DMS114 treated with DMSO at 0.1 percent for 48 hours (cell line): ENCODE measurements at regions not wholly inside any gene's neighbourhood (a gene's known extent, or its start where the extent isn't known, plus 50 kb on each side); places are given as distances from the start of the nearest gene placed in this dataset.
"Not testable (repeated sequence)": the region's sequence is repeated elsewhere in the genome, so short reads cannot be mapped to it uniquely, and the experiment has no call there.

Source experiments
- DNase-seq: peaks from one replicate; lab custom pipeline; 2025; ENCODE audit not compliant: unreplicated experiment; lab: John Stamatoyannopoulos, UW

DNA sequence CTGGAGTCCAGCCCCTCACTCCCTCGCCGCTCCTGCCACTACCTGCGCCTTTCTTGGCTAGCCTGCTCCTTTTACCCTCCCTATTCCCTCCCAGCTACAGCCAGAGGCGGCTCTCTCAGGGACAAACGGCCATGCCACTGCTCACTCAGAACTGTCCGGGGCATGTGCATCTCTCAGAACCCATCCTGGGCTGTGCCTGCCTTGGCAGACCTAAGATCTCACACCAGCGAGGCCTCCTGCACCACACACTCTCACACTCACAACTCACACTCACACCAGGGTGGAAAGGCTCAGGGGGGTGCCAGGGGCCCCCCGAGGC, 180.3 kb downstream of the TMEM121 start:
- DNase-seq, result not testable (repeated sequence)

DNA sequence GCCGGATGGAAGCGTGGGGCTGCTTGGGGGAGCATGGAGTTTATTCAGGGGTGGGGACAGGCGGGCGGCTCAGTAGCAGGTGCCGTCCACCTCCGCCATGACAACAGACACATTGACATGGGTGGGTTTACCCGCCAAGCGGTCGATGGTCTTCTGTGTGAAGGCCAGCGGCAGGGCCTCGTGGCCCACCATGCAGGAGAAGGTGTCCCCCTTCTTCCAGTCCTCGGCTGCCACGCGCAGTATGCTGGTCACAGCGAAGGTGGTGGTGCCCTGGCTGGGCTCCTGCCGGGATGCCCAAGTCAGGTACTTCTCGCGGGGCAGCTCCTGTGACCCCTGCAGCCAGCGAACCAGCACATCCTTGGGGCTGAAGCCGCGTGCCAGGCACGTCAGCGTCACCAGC, 180.7 kb downstream of the TMEM121 start:
- not testable (repeated sequence) for DNase-seq

DNA sequence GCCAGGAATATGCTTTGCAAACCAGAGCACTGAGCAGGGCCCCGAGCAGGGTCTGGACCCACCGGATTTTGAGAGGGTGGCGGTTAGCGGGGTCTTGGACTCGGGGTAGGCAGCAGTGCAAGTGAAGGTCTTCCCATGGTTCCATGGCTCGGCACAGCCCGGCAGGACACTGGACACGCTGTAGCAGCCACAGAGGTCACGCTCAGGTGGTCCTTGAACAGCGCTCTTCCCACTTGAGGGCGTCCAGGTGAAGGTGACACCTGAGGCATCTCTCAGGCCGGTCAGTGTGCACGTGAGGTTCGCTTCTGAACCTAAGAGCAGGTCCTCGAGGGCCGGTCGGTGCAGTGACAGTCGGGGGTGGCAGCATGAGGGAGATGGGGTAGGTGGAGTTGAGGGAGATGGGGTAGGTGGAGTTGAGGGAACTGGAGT, 181.4 kb downstream of the TMEM121 start:
- not testable (repeated sequence) for DNase-seq

DNA sequence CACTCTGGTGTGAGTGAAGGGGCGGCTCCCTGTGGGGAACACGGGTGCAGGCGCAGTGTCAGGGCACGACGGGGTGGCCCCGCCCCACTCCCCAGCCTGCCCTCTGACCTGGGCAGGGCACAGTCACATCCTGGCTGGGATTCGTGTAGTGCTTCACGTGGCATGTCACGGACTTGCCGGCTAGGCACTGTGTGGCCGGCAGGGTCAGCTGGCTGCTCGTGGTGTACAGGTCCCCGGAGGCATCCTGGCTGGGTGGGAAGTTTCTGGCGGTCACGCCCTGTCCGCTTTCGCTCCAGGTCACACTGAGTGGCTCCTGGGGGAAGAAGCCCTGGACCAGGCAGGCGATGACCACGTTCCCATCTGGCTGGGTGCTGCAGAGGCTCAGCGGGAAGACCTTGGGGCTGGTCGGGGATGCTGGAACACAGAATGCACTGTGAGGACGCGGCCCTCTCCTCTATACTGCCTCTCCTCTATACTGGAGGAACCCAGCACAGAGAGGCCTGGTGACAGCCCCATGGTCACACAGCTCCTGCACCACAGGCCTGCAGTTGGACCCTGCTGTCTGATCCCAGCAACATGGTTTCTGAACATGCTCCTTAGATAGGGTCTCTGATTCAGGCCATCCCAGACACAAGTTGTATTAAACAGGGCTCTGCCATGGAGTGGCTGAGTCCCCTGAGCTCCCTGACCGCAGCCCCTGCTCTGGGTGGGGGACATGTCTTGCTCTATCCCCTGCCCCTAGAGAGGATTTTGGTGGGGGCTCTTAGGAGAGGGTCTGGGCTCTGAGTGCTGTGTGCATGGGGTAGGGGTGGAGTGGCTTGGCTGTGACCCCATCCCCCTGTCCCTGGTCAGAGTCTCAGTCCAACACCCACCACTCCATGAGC, 182.1 kb downstream of the TMEM121 start:
- not testable (repeated sequence) for DNase-seq

DNA sequence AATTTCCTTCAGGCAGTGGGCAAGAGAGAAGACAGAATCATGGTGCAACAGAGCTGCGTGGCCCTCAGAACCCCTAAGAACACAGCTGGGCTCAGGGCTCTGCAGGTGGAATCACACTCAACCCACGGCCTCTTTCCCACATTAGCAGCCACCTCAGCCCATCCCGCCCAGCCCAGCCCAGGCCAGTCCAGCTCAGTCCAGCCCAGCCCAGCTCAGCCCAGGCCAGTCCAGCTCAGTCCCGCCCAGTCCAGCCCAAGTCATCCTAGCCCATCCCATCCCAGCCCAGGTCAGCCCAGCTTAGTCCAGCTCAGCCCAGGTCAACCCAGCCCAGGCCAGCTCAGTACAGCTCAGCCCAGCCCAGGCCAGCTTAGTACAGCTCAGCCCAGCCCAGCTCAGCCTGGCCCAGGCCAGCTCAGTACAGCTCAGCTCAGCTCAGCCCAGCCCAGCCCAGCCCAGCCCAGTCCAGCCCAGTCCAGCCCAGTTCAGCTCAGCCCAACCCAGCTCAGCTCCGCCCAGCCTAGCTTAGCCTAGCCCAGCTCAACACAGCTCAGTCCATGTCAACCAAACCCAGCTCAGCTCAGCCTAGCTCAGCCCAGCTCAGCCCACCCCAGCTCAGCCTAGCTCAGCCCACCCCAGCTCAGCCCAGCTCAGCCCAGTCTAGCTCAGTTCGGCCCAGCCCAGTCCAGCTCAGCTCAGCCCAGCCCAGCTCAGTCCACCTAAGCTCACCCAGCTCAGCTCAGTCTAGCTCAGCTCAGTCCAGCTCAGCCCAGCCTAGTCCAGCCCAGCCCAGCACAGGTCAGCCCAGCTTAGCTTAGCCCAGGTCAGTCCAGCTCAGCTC, 183.1 kb downstream of the TMEM121 start:
- DNase-seq, result no peak

DNA sequence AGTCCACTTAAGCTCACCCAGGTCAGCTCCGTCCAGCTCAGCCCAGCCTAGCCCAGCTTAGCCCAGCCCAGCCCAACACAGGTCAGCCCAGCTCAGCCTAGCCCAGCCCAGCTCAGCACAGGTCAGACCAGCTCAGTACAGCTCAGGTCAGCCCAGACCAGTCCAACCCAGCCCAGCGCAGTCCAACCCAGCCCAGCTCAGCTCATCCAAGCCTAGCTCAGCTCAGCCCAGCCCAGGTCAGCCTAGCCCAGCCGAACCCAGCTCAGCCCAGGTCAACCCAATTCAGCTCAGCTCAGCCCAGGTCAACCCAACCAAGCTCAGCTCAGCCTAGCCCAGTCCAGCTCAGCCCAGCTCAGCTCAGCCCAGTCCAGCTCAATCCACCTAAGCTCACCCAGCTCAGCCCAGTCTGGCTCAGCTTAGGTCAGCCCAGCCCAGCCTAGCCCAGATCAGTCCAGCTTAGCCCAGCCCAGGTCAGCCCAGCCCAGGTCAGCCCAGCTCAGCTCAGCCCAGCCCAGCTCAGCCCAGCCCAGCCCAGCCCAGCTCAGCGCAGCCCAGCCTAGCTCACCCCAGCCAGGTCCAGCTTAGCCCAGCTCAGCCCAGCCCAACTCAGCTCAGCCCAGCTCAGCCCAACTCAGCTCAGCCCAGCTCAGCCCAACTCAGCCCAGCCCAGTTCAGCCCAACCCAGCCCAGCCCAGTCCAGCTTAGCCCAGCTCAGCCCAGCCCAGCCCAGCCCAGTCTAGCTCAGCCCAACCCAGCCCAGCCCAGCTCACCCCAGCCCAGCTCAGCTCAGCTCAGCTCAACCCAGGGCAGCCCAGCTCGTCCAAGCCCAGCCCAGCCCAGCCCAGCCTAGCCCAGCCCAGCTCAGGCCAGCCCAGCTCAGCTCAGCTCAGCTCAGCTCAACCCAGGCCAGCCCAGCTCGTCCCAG, 184.0 kb downstream of the TMEM121 start:
- no peak for DNase-seq

DNA sequence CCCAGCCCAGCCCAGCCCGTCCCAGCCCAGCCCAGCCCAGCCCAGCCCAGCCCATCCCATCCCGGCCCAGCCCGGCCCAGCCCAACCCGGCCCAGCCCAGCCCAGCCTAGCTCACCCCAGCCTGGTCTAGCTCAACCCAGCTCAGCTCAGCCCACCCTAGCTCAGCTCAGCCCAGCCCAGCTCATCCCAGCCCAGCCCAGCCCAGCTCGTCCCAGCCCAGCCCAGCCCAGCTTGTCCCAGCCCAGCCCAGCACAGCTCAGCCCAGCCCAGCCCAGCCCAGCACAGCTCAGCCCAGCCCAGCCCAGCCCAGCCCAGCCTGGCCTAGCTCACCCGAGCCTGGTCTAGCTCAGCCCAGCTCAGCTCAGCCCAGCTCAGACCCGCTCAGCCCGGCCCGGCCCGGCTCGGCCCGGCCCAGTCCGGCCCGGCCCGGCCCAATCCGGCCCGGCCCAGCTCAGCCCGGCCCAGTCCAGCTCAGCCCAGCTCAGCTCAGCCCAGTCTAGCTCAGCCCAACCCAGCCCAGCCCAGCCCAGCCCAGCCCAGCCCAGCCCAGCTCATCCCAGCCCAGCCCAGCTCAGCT, 184.7 kb downstream of the TMEM121 start:
- no peak for DNase-seq

DNA sequence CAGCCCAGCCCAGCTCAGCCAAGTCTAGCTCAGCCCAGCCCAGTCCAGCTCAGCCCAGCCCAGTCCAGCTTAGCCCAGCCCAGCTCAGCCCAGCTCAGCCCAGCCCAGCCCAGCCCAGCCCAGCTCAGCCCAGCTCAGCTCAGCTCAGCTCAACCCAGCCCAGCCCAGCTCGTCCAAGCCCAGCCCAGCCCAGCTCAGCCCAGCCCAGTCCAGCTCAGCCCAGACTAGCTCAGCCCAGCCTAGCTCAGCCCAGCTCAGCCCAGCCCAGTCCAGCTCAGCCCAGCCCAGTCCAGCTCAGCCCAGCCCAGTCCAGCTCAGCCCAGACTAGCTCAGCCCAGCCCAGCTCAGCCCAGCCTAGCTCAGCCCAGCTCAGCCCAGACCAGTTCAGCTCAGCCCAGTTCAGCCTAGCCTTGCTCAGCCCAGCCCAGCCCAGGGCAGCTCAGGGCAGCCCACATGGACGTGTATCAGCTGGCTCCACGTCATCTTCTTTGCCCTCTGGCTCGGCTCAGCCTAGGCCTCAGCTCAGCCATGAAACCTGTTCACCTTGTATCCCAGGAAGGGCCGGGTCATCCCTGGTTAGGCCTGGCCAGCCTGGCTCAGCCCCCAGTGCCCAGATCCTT, 185.6 kb downstream of the TMEM121 start:
- no peak for DNase-seq

DNA sequence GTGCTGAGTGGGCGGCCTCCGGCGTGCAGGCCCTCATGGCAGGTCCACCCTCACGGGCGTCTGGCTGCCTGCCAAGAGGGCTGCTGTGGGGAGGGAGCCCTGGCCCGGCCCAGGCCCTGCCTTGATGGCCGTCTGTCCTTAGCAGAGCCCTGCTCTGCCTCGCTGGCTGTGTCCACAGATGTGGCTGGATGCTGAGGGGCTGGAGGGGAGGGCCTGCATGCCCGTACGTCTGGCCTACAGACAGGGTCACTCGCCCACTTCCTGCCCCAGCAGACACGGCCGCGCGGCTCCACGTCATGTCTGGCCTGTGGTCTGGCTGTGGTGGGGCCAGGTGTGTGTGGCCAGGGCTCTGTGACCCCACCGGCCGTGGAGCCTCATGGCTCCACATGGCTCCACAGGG, 186.3 kb downstream of the TMEM121 start:
- not testable (repeated sequence) for DNase-seq

DNA sequence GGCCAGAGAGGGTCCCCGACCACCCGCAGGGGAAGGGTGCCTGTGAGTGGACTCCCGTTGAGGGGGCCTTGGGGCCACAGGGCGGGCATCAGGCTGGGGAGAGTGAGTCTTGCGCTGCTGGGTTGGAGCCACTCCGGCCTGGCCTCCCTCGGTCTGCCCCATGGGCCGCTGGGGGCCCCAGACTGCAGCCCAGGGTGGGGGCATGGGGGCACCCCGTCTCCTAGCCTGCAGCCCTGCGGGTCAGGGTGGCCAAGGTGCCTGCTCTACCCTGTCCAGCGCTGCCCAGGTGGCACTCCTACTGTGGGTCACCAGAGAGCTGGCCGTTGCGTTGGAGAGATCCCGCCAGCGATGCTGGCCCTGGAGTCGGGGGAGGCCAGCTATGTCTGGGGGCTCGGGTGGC, 186.8 kb downstream of the TMEM121 start:
- DNase-seq, result not testable (repeated sequence)

DNA sequence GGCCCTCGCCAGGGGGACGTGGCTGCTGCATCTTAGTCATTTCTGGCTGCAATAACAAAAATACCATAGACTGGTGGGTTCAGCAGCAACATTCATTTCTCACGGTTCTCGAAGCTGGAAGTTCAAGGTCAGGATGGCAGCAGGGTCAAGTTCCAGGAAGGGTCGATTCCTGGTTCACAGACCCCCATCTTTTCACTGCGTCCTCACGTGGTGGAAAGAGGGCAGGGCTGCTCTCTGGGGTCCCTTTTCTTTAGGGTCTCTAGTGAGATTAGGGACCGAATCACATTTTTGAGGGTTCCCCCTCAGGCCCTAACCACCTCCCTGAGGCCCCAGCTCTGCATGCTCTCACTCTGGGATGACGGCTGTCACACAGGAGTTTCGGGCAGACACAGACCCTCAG, 187.5 kb downstream of the TMEM121 start:
- not testable (repeated sequence) for DNase-seq

DNA sequence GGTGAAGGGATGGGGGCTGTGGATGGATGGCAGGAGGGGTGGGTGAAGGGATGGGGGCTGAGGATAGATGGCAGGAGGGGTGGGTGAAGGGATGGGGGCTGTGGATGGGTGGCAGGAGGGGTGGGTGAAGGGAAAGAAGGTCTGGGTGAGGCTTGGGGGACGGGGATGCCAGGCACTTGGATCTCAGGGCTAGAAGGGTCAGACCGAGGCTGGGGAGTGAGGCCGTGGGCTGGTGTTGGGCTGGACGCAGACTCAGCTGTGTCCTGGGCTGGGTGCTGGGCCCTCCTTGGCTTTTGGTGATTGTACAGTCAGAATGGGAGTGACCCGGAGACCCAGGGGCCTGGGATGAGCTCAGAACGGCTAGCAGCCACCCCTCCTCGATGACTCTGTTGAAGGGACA, 192.4 kb downstream of the TMEM121 start:
- not testable (repeated sequence) for DNase-seq

DNA sequence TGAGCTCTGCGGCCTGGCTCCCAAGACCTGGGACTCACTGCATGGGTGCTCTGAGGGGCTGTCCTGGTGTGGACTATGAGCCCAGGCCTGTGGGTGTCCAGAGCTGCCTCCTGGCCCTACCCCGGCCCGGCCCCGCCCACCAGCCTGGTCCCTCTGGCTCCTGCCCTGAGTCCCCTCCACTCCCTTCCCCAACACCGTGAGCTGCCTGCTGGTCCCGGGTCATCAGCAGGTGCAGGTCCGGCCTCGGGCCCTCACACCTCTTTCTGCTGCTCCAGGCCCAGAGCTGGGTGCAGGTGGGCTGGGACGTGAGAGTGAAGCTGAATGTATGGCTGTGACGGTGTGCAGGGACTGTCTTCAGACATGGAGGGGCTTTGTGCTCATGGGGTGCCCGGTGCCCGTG, 193.7 kb downstream of the TMEM121 start:
- DNase-seq, result not testable (repeated sequence)

DNA sequence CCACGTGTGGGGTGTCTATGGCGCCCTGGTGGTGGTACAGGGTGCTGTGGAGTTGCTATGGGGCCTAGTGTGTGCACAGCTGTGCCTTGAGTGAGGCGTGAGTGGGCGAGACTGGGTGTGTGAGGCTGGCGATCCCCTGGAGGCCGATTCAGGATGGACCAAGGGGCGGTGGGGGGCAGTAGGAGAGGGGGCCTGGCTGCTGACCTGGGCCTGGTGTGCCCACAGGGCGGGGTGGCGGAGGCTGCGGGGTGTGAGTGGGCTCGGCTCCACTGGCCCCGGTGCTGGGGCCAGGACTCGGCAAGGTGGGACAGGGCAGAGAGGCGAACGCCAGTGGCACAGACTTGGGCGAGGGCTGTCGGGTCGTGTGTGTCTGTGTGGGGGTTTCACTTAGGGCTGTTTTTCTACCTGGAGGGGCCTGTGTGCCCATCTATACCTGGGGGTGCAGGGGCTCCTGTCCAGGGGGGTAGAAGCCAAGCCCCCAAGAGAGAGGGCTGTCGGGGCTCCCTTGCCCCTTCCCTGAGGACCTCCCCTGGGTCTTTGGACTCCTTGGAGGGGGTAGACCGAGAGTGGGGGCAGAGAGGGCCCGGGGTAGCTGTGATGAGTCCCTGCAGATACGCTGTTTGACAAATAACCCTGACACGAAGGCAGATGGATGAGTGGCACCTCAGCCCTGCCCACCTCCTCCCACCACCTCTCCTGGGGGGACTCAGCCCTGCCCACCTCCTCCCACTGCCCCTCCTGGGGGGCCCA, 194.6 kb downstream of the TMEM121 start:
- not testable (repeated sequence) for DNase-seq

DNA sequence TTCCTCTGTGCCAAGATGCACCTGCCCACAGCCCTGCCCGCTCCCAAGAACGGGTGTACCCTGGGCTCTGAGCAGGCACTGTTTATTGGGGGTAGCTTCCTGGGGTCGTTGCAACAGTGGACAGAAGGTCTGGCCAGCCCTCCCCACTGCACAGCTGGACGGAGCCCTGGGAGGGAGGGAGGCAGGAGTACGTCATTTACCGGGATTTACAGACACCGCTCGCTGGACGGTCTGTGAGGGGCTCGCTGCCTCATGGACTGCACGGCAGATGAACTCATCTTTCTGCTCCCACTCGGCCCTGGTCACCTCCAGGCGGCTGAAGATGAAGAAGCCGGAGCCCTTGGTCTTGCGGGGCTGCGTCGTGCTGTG, 195.2 kb downstream of the TMEM121 start:
- DNase-seq, result not testable (repeated sequence)

DNA sequence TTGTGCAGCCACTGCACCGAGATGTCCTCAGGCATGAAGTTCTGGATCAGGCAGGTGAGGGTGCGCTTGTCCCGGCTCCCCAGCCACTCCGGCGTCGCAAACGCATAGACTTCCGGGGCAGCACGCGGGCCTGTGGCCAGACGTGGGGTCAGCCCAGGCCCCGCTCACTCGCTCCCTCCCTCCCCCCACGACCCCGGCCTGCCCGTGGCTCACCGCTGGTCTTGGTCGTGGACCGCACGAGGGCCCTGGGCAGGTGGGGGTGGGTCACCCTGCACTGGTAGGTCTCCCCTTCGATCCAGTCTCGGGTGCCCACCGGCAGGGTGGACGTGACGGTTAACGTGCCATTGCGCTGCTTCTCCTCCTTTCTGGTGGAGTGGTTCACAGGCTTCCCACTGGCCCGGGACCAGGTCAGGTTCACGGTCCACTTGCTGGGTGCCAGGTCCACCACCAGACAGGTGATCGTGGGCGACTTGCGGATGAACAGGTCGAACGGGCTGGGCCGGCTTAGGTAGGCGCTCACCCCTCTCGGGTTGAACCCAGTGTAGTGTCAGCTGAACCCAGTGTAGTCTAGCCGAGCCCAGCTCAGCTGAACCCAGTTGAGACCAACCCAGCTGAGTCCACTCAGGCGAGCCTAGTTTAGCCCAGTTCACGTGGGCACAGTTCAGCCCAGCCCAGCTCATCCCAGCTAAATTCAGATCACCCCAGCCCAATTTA, 195.8 kb downstream of the TMEM121 start:
- not testable (repeated sequence) for DNase-seq

DNA sequence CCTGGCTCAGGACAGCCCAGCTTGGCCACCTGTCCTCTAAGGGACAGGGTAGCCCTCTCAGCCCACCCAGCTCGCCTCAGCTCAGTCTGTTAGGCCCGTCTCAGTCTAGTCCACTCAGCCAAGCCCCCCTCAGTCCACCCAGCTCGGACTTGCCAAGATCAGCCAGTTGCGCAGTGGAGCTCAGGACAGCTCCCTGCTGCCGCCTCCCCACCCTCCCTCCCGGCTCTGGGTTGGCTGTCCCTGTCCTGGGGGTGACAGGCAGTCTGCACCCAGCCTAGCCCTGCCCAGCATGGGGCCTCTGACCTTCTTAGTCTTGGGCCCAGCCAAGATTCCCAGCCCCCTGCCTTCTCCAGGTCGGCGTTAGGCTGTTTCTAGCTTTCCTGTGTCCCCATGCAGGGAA, 196.9 kb downstream of the TMEM121 start:
- DNase-seq, result not testable (repeated sequence)

DNA sequence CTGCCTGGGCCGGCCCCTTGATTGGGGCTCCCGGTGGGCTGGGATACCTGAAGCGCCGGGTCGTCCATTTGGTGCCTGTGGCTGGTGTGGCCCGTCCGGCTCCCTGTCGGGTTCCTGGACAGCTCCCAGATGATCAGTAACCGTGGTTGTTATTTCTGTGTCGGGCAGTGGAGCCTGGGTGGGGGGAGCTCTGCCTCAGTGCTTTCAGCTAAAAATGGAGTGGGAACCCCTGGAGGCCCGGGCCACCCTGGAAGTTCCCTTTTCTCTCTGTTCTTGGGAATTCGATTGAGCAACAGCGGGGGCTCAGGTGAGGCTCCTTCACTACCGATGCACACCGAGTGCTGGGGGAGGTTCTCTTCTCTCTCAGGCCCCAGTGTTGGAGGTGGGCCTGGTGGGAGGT, 197.4 kb downstream of the TMEM121 start:
- not testable (repeated sequence) for DNase-seq

DNA sequence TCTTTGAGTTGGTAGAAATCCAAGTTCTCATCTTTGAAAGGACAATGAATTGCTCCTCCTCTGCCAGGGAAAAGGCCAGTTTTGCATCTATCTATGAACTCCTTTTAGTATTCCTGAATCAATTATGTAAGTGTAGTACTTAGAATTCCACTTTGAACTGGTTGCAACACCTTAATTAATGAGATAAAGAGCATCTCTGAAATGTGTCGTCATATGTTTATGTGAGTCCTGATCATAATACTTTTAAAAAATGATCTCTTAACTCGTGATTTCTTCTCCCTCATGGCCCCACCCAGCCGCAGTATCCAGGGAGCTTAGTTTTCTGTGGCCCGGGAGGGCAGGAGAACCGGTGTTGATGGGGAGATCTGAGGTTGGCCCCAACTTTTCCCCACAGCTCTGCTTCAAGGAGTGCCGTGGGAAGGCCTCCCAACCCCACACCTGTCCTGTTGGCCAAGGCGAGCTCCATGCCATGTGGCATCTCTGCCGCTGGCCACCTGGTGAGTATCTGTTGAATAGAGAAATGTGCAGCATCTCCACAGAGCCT, 203.5 kb downstream of the TMEM121 start:
- DNase-seq, result not testable (repeated sequence)
